Fibroblast of mammary gland (primary cell): ENCODE measurements at regions not wholly inside any gene's neighbourhood (a gene's known extent, or its start where the extent isn't known, plus 50 kb on each side); places are given as distances from the start of the nearest gene placed in this dataset.

Source experiments
- DNase-seq: peaks from one replicate; pipeline ENCODE4 v3.0.0-alpha.2; 2010; ENCODE audit warnings: low read depth
- H3K4me3 ChIP-seq: 2 replicates; pipeline ENCODE4 v1.5.1; 2011; ENCODE audit warnings: low read depth, mild to moderate bottlenecking, low read length, moderate library complexity; ENCODE audit not compliant: control insufficient read depth
- CTCF ChIP-seq: conservative IDR thresholded peaks from 2 replicates; pipeline ENCODE4 v1.5.1; 2011; ENCODE audit warnings: low read depth, low read length, inconsistent platforms; ENCODE audit not compliant: control insufficient read depth, insufficient read depth

GRCh38 chr6:140487586-140487985 lies 1113.1 kb upstream of the CITED2 start:
- no peak overlapping the region for H3K4me3 ChIP-seq
- DNase-seq = no peak
- TF ChIP-seq CTCF = no peak

GRCh38 chr6:140486450-140487361 lies 1112.3 kb upstream of the CITED2 start:
- TF ChIP-seq CTCF = no peak
- no peak overlapping the region for H3K4me3 ChIP-seq
- peak; percentile 27 for DNase-seq

- DNase-seq = peak; percentile 95
- no peak overlapping the region for H3K4me3 ChIP-seq
- no peak for TF ChIP-seq CTCF
Observed at GRCh38 chr6:140485740-140486449, 1111.4 kb upstream of the CITED2 start.

- TF ChIP-seq CTCF = no peak
- peak; percentile 78 for DNase-seq
- no peak overlapping the region for H3K4me3 ChIP-seq
Observed at GRCh38 chr6:140480852-140481251, 1106.4 kb upstream of the CITED2 start.

- DNase-seq = no peak
- TF ChIP-seq CTCF = no peak
Observed at GRCh38 chr6:140478631-140479030, 1104.2 kb upstream of the CITED2 start.

GRCh38 chr6:140475086-140475485 lies 1100.6 kb upstream of the CITED2 start:
- DNase-seq = peak; percentile 11
- TF ChIP-seq CTCF = no peak
- no peak overlapping the region for H3K4me3 ChIP-seq

More at GRCh38 chr6:140478631-140479030, 1104.2 kb upstream of the CITED2 start:
- no peak overlapping the region for H3K4me3 ChIP-seq
